Neural cell (in vitro differentiated cells): ENCODE measurements at regions not wholly inside any gene's neighbourhood (a gene's known extent, or its start where the extent isn't known, plus 50 kb on each side); places are given as distances from the start of the nearest gene placed in this dataset.

ENCODE experiments used
- H2AFZ ChIP-seq: fragments of 200-600, 300-800 bp; sonication (generic), shearing (Covaris generic); 2 replicates; pipeline ENCODE4 v1.6.0; 2014; ENCODE audit warnings: low read depth, mild to moderate bottlenecking, antibody characterized with exemption, low read length, moderate library complexity
- H3F3A ChIP-seq: fragments of 200-600 bp; shearing (Covaris generic); 2 replicates; pipeline ENCODE4 v1.6.1; 2016; ENCODE audit warnings: mild to moderate bottlenecking, moderate library complexity, mixed read lengths, antibody characterized with exemption, low read length; ENCODE audit not compliant: insufficient read depth, poor library complexity, severe bottlenecking
- H3K27ac ChIP-seq: fragments of 200-600, 300-800 bp; sonication (generic), shearing (Covaris generic); 2 replicates; pipeline ENCODE4 v1.5.1; 2014; ENCODE audit warnings: mild to moderate bottlenecking, low read length, moderate library complexity
- H3K27me3 ChIP-seq: fragments of 300-800, 200-600 bp; sonication (generic), shearing (Covaris generic); 2 replicates; pipeline ENCODE4 v1.6.0; 2014; ENCODE audit warnings: mild to moderate bottlenecking, low read depth, low read length, moderate library complexity; ENCODE audit not compliant: insufficient read depth
- H3K36me3 ChIP-seq: fragments of 300-800, 200-600 bp; sonication (generic), shearing (Covaris generic); 2 replicates; pipeline ENCODE4 v1.5.1; 2014; ENCODE audit warnings: mild to moderate bottlenecking, antibody characterized with exemption, low read length, moderate library complexity; ENCODE audit not compliant: insufficient read depth
- H3K4me2 ChIP-seq: fragments of 300-800, 200-600 bp; sonication (generic), shearing (Covaris generic); 2 replicates; pipeline ENCODE4 v1.6.0; 2014; ENCODE audit warnings: mild to moderate bottlenecking, low read length
- H3K4me3 ChIP-seq: fragments of 300-800, 200-600 bp; sonication (generic), shearing (Covaris generic); 2 replicates; pipeline ENCODE4 v1.5.1; 2014; ENCODE audit warnings: mild to moderate bottlenecking, low read length, moderate library complexity
- H3K79me2 ChIP-seq: fragments of 200-600 bp; shearing (Covaris generic); replicated peaks from 2 replicates; pipeline ENCODE4 v1.6.0; 2014; ENCODE audit warnings: mild to moderate bottlenecking, low read length, moderate library complexity; ENCODE audit not compliant: insufficient read depth
- H3K9ac ChIP-seq: fragments of 300-800, 200-600 bp; sonication (generic), shearing (Covaris generic); 2 replicates; pipeline ENCODE4 v1.6.1; 2016; ENCODE audit warnings: mild to moderate bottlenecking, low read length, mixed read lengths
- H3K9me2 ChIP-seq: fragments of 200-600 bp; shearing (Covaris generic); 2 replicates; pipeline ENCODE4 v1.6.1; 2016; ENCODE audit warnings: mild to moderate bottlenecking, low read length, mixed read lengths; ENCODE audit not compliant: insufficient read depth
- H3K9me3 ChIP-seq: fragments of 200-600, 300-800 bp; sonication (generic), shearing (Covaris generic); 2 replicates; pipeline ENCODE4 v1.6.1; 2016; ENCODE audit warnings: mild to moderate bottlenecking, mixed run types, low read length, moderate library complexity, mixed read lengths
- H4K20me1 ChIP-seq: fragments of 200-600 bp; shearing (Covaris generic); 2 replicates; pipeline ENCODE4 v1.6.1; 2016; ENCODE audit warnings: mild to moderate bottlenecking, mixed run types; ENCODE audit not compliant: insufficient read depth
- CTCF ChIP-seq: fragments of 450-650 bp; IDR thresholded peaks from 2 replicates; pipeline ENCODE4 v1.5.1; 2014; ENCODE audit warnings: antibody characterized with exemption, mild to moderate bottlenecking, moderate library complexity; ENCODE audit not compliant: poor library complexity, severe bottlenecking
- EP300 ChIP-seq: fragments of 450-650 bp; conservative IDR thresholded peaks from 2 replicates; pipeline ENCODE4 v1.6.1; 2014; ENCODE audit warnings: antibody characterized with exemption, mild to moderate bottlenecking, moderate library complexity; ENCODE audit not compliant: poor library complexity, severe bottlenecking
- EZH2 ChIP-seq: fragments of 200-600, 300-800 bp; shearing (Covaris generic), sonication (generic); IDR thresholded peaks from 2 replicates; pipeline ENCODE4 v1.6.1; 2014; ENCODE audit warnings: antibody characterized with exemption, low read length, borderline replicate concordance, mild to moderate bottlenecking; ENCODE audit not compliant: insufficient read depth, poor library complexity, severe bottlenecking
- MXI1 ChIP-seq: fragments of 450-650 bp; conservative IDR thresholded peaks from 2 replicates; pipeline ENCODE4 v1.6.1; 2014; ENCODE audit warnings: antibody characterized with exemption, mild to moderate bottlenecking; ENCODE audit not compliant: poor library complexity, severe bottlenecking
- POLR2AphosphoS5 ChIP-seq: IDR thresholded peaks from 2 replicates; pipeline ENCODE4 v1.6.1; 2012
- RAD21 ChIP-seq: fragments of 450-650 bp; conservative IDR thresholded peaks from 2 replicates; pipeline ENCODE4 v1.6.1; 2014; ENCODE audit warnings: antibody characterized with exemption, mild to moderate bottlenecking, moderate library complexity
- REST ChIP-seq: IDR thresholded peaks from 2 replicates; pipeline ENCODE4 v1.6.1; 2012; ENCODE audit warnings: borderline replicate concordance
- SMC3 ChIP-seq: fragments of 450-650 bp; conservative IDR thresholded peaks from 2 replicates; pipeline ENCODE4 v1.6.1; 2014; ENCODE audit warnings: antibody characterized with exemption, mild to moderate bottlenecking, moderate library complexity; ENCODE audit not compliant: poor library complexity
- TAF1 ChIP-seq: IDR thresholded peaks from 2 replicates; pipeline ENCODE4 v1.6.1; 2012; ENCODE audit warnings: low read depth

- TF ChIP-seq EZH2, result no peak
- no peak for TF ChIP-seq CTCF
- no peak for TF ChIP-seq REST
- no peak for TF ChIP-seq POLR2AphosphoS5
- TF ChIP-seq MXI1, result no peak
- no peak for TF ChIP-seq EP300
- no peak for TF ChIP-seq SMC3
- TF ChIP-seq RAD21, result no peak
- no peak for TF ChIP-seq TAF1
- Histone ChIP-seq H3K27me3 (no peaks in the 10 kb centered on the region), H3F3A (no peaks in the 10 kb centered on the region), H2AFZ (no peak overlapping the region), H3K4me2 (no peak overlapping the region), H3K4me3 (no peak overlapping the region), H3K27ac (no peak overlapping the region), H3K9me2 (no peaks in the 10 kb centered on the region), H3K9ac (no peak overlapping the region), H3K9me3 (no peaks in the 10 kb centered on the region), H4K20me1 (no peaks in the 10 kb centered on the region), H3K79me2 (no peaks in the 10 kb centered on the region), H3K36me3 (no peaks in the 10 kb centered on the region)
These were observed 1465.3 kb upstream of the GBE1 start for GRCh38 chr3:83226751-83227150.

- no peaks in the 10 kb centered on the region for H3K27me3 ChIP-seq
- TF ChIP-seq EP300 (no peak), EZH2 (no peak), SMC3 (no peak), REST (no peak), RAD21 (no peak), MXI1 (no peak), TAF1 (no peak), POLR2AphosphoS5 (no peak), CTCF (no peak)
- no peaks in the 10 kb centered on the region for H3K36me3 ChIP-seq
- no peak overlapping the region for H3K4me2 ChIP-seq
- H4K20me1 ChIP-seq, result no peaks in the 10 kb centered on the region
- H3K9me2 ChIP-seq, result no peaks in the 10 kb centered on the region
- H3F3A ChIP-seq, result no peaks in the 10 kb centered on the region
- no peak overlapping the region for H3K9ac ChIP-seq
- H2AFZ ChIP-seq, result no peak overlapping the region
- H3K4me3 ChIP-seq, result no peak overlapping the region
- no peak overlapping the region for H3K27ac ChIP-seq
- H3K79me2 ChIP-seq, result no peaks in the 10 kb centered on the region
- no peaks in the 10 kb centered on the region for H3K9me3 ChIP-seq
These were observed 1462.8 kb upstream of the GBE1 start for GRCh38 chr3:83224101-83224868.
